SK-N-SH (cell line): ENCODE measurements at regions not wholly inside any gene's neighbourhood (a gene's known extent, or its start where the extent isn't known, plus 50 kb on each side); places are given as distances from the start of the nearest gene placed in this dataset.

Source experiments
- CTCF ChIA-PET: fragments of 300-600, 350-600 bp; formaldehyde crosslinking; extraction: SDS; loops from one replicate; lab custom pipeline; 2021; lab: Yijun Ruan, JAX
- POLR2A ChIA-PET: fragments of 350-600 bp; sonication (Branson Sonifier 250); formaldehyde crosslinking; extraction: SDS; loops from one replicate; lab custom pipeline; 2020; ENCODE audit warnings: antibody characterized with exemption, inconsistent platforms; lab: Yijun Ruan, JAX
- DNase-seq: peaks from one replicate; pipeline ENCODE4 v3.0.0; 2012
- H2AFZ ChIP-seq: fragments of 200-600 bp; sonication (generic); 2 replicates; pipeline ENCODE4 v1.8.1; 2016; ENCODE audit warnings: antibody characterized with exemption, mild to moderate bottlenecking, low read depth
- H3F3A ChIP-seq: fragments of 200-600 bp; sonication (generic); replicated peaks from 2 replicates; pipeline ENCODE3; 2016; ENCODE audit warnings: antibody characterized with exemption, mild to moderate bottlenecking; ENCODE audit not compliant: insufficient read depth
- H3K27ac ChIP-seq, 2 experiments: fragments of 200-500 bp in 1 of 2; fragments of 200-600 bp in 1 of 2; sonication (Bioruptor generic) in 1 of 2; sonication (generic), shearing (Covaris generic) in 1 of 2; 2 replicates each; pipeline versions ENCODE4 v1.5.1 to v1.6.1; 2014 to 2016; ENCODE audit warnings: low read depth in 2 of 2, inconsistent platforms in 1 of 2, low read length in 1 of 2, mild to moderate bottlenecking in 1 of 2, mixed read lengths in 1 of 2
- H3K27me3 ChIP-seq: fragments of 200-600 bp; sonication (generic), shearing (Covaris generic); 2 replicates; pipeline ENCODE4 v1.6.1; 2016; ENCODE audit warnings: mixed run types; ENCODE audit not compliant: insufficient read depth
- H3K36me3 ChIP-seq, 2 experiments: fragments of 200-500 bp in 1 of 2; fragments of 200-600 bp in 1 of 2; sonication (Bioruptor generic) in 1 of 2; sonication (generic) in 1 of 2; replicated peaks in 1 of 2; 2 replicates each; pipeline versions ENCODE3 to v1.5.1; 2014 to 2016; ENCODE audit warnings: low read length in 1 of 2, mild to moderate bottlenecking in 1 of 2; ENCODE audit not compliant: insufficient read depth in 2 of 2, control insufficient read depth in 1 of 2
- H3K4me1 ChIP-seq, 2 experiments: fragments of 200-500 bp in 1 of 2; fragments of 200-600 bp in 1 of 2; sonication (Bioruptor generic) in 1 of 2; sonication (generic), shearing (Covaris generic) in 1 of 2; 2 replicates each; pipeline versions ENCODE4 v1.5.1 to v1.6.1; 2014 to 2016; ENCODE audit warnings: low read depth in 1 of 2, low read length in 1 of 2, mixed run types in 1 of 2; ENCODE audit not compliant: insufficient read depth in 2 of 2, control insufficient read depth in 1 of 2
- H3K4me2 ChIP-seq: fragments of 200-600 bp; sonication (generic), shearing (Covaris generic); 2 replicates; pipeline ENCODE4 v1.6.1; 2017; ENCODE audit warnings: mixed run types
- H3K4me3 ChIP-seq, 2 experiments: fragments of 200-500 bp in 1 of 2; fragments of 200-600 bp in 1 of 2; sonication (Bioruptor generic) in 1 of 2; sonication (generic), shearing (Covaris generic) in 1 of 2; 2 replicates each; pipeline versions ENCODE4 v1.5.1 to v1.8.1; 2014 to 2016; ENCODE audit warnings: low read depth in 2 of 2, inconsistent platforms in 1 of 2, low read length in 1 of 2, mild to moderate bottlenecking in 1 of 2, mixed read lengths in 1 of 2, moderate library complexity in 1 of 2
- H3K79me2 ChIP-seq: fragments of 200-600 bp; sonication (generic); 2 replicates; pipeline ENCODE4 v1.8.1; 2017; ENCODE audit warnings: mild to moderate bottlenecking; ENCODE audit not compliant: insufficient read depth
- H3K9ac ChIP-seq: fragments of 200-600 bp; sonication (generic); 2 replicates; pipeline ENCODE4 v1.6.1; 2017; ENCODE audit warnings: mixed run types
- H3K9me2 ChIP-seq: fragments of 200-600 bp; sonication (generic); 2 replicates; pipeline ENCODE4 v1.6.1; 2017; ENCODE audit warnings: mixed run types
- H3K9me3 ChIP-seq: fragments of 200-600 bp; sonication (generic); 2 replicates; pipeline ENCODE4 v1.6.1; 2017; ENCODE audit warnings: mixed run types, mild to moderate bottlenecking, moderate library complexity
- H4K20me1 ChIP-seq: fragments of 200-600 bp; sonication (generic); 2 replicates; pipeline ENCODE4 v1.6.1; 2017; ENCODE audit warnings: mild to moderate bottlenecking, mixed run types; ENCODE audit not compliant: insufficient read depth
- CHD2 ChIP-seq: fragments of 150-350 bp; IDR thresholded peaks from 2 replicates; pipeline ENCODE4 v1.6.1; 2018; ENCODE audit warnings: low read length; ENCODE audit not compliant: partially characterized antibody
- ELF1 ChIP-seq: IDR thresholded peaks from 2 replicates; pipeline ENCODE4 v1.4.0; 2012
- EP300 ChIP-seq, 2 experiments: IDR thresholded peaks; 2 replicates each; pipeline versions ENCODE4 v1.4.0 to v1.6.1; 2012; ENCODE audit warnings: borderline replicate concordance in 1 of 2, low read depth in 1 of 2, low read length in 1 of 2
- FOSL2 ChIP-seq: IDR thresholded peaks from 2 replicates; pipeline ENCODE4 v1.4.0; 2012; ENCODE audit warnings: low read depth, mild to moderate bottlenecking, moderate library complexity, borderline replicate concordance
- FOXJ3 ChIP-seq: sonication (generic); formaldehyde crosslinking; IDR thresholded peaks from 2 replicates; pipeline ENCODE4 v1.5.1; 2020; ENCODE audit warnings: mild to moderate bottlenecking, missing genetic modification reagents
- FOXM1 ChIP-seq: IDR thresholded peaks from 2 replicates; pipeline ENCODE4 v1.4.0; 2012; ENCODE audit warnings: low read depth, mild to moderate bottlenecking
- MEF2A ChIP-seq: IDR thresholded peaks from 2 replicates; pipeline ENCODE4 v1.4.0; 2012; ENCODE audit warnings: low read depth, borderline replicate concordance
- NRF1 ChIP-seq: IDR thresholded peaks from 2 replicates; pipeline ENCODE4 v1.6.1; 2012; ENCODE audit warnings: low read depth, mild to moderate bottlenecking, low read length
- POLR2AphosphoS5 ChIP-seq: IDR thresholded peaks from 2 replicates; pipeline ENCODE4 v1.6.1; 2012; ENCODE audit warnings: low read depth, low read length
- RAD21 ChIP-seq: IDR thresholded peaks from 2 replicates; pipeline ENCODE4 v1.6.1; 2012; ENCODE audit warnings: mild to moderate bottlenecking, low read length
- RCOR1 ChIP-seq: fragments of 150-350 bp; IDR thresholded peaks from 2 replicates; pipeline ENCODE4 v1.6.1; 2017; ENCODE audit warnings: antibody characterized with exemption, low read length
- SIN3A ChIP-seq: IDR thresholded peaks from 2 replicates; pipeline ENCODE4 v1.6.1; 2012; ENCODE audit warnings: low read depth, mild to moderate bottlenecking, low read length, moderate library complexity, borderline replicate concordance
- SMC3 ChIP-seq: IDR thresholded peaks from 2 replicates; pipeline ENCODE4 v1.6.1; 2012; ENCODE audit warnings: low read depth, low read length, improper control_type of control experiment
- TAF1 ChIP-seq: IDR thresholded peaks from 2 replicates; pipeline ENCODE4 v1.6.1; 2012; ENCODE audit warnings: low read depth, mild to moderate bottlenecking, low read length, moderate library complexity, borderline replicate concordance
- TCF12 ChIP-seq: IDR thresholded peaks from 2 replicates; pipeline ENCODE4 v1.4.0; 2012
- YY1 ChIP-seq: IDR thresholded peaks from 2 replicates; pipeline ENCODE4 v1.4.0; 2012; ENCODE audit warnings: low read depth, mild to moderate bottlenecking
- WGBS: methylation state at CpG from one replicate; pipeline ENCODE4 v1.1.6; 2017; ENCODE audit warnings: low lambda C conversion rate; 5-methylcytosine and 5-hydroxymethylcytosine counted together
- TF ChIP-seq, protein P1 (sequence below): IDR thresholded peaks from 2 replicates; pipeline ENCODE4 v1.4.0; 2012; ENCODE audit warnings: low read depth, borderline replicate concordance
- TF ChIP-seq, protein P2 (sequence below): fragments of 150-350 bp; IDR thresholded peaks from 2 replicates; pipeline ENCODE4 v1.6.1; 2016; ENCODE audit warnings: mild to moderate bottlenecking, low read depth, low read length
- TF ChIP-seq, protein P3 (sequence below): IDR thresholded peaks from 2 replicates; pipeline ENCODE4; 2012
- TF ChIP-seq, protein P4 (sequence below): fragments of 200-600 bp; sonication (generic); IDR thresholded peaks from 2 replicates; pipeline ENCODE4 v1.6.1; 2017; ENCODE audit warnings: antibody characterized with exemption, mild to moderate bottlenecking, moderate library complexity

DNA sequence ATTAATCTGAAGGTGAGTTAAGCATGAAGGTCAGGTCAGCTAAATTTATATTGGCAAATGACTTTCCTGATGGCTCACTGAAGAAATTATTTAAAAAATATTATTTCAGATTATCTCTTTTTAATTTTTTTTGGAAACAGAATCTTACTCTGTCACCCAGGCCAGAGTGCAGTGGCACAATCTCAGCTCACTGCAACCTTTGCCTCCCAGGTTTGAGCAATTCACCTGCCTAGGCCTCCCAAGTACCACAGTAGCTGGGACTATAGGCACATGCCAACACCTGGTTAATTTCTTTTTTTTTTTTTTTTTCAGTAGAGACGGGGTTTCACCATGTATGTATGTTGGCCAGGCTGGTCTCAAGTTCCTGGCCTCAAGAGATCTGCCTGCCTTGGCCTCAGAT lies 976.7 kb downstream of the TTLL7 start:
- H3F3A ChIP-seq: no peaks in the 10 kb centered on the region
- H3K9me3 ChIP-seq: no peaks in the 10 kb centered on the region; the same call in 1 of the 2 replicates
- H3K4me3 ChIP-seq: no peak overlapping the region
- H3K27me3 ChIP-seq: no peaks in the 10 kb centered on the region
- no peak overlapping the region for H3K4me2 ChIP-seq
- H4K20me1 ChIP-seq: no peaks in the 10 kb centered on the region
- H3K36me3 ChIP-seq: no peaks in the 10 kb centered on the region
- H3K4me1 ChIP-seq: peaks cover 0 to 2% of the 10 kb centered on the region in 2 experiments; a peak in 2 of 4 replicates
- H2AFZ ChIP-seq: no peak overlapping the region
- H3K79me2 ChIP-seq: no peaks in the 10 kb centered on the region
- no peak overlapping the region for H3K27ac ChIP-seq
- WGBS: 45% methylated on average over 1 of the region's 1 CpG
- DNase-seq: no peak
- ChIA-PET POLR2A (no interaction called here), CTCF (no interaction called here)
- H3K9me2 ChIP-seq: no peaks in the 10 kb centered on the region
- no peak overlapping the region for H3K9ac ChIP-seq
- TF ChIP-seq SIN3A: no peak
- TF ChIP-seq TAF1: no peak
- no peak for TF ChIP-seq ELF1
- TF ChIP-seq FOXJ3 (CRISPR knock-in tag): no peak
- no peak for TF ChIP-seq TCF12
- TF ChIP-seq FOXM1: no peak
- TF ChIP-seq, protein P1, sequence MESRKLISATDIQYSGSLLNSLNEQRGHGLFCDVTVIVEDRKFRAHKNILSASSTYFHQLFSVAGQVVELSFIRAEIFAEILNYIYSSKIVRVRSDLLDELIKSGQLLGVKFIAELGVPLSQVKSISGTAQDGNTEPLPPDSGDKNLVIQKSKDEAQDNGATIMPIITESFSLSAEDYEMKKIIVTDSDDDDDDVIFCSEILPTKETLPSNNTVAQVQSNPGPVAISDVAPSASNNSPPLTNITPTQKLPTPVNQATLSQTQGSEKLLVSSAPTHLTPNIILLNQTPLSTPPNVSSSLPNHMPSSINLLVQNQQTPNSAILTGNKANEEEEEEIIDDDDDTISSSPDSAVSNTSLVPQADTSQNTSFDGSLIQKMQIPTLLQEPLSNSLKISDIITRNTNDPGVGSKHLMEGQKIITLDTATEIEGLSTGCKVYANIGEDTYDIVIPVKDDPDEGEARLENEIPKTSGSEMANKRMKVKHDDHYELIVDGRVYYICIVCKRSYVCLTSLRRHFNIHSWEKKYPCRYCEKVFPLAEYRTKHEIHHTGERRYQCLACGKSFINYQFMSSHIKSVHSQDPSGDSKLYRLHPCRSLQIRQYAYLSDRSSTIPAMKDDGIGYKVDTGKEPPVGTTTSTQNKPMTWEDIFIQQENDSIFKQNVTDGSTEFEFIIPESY: no peak
- TF ChIP-seq POLR2AphosphoS5: no peak
- TF ChIP-seq, protein P2, sequence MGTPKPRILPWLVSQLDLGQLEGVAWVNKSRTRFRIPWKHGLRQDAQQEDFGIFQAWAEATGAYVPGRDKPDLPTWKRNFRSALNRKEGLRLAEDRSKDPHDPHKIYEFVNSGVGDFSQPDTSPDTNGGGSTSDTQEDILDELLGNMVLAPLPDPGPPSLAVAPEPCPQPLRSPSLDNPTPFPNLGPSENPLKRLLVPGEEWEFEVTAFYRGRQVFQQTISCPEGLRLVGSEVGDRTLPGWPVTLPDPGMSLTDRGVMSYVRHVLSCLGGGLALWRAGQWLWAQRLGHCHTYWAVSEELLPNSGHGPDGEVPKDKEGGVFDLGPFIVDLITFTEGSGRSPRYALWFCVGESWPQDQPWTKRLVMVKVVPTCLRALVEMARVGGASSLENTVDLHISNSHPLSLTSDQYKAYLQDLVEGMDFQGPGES: no peak
- no peak for TF ChIP-seq RAD21
- no peak for TF ChIP-seq EP300 (IDR thresholded peaks at IDR 0.05; ENCODE audit: borderline replicate concordance in 1 of 2, low read depth in 1 of 2, low read length in 1 of 2)
- no peak for TF ChIP-seq RCOR1
- no peak for TF ChIP-seq YY1
- TF ChIP-seq, protein P3, sequence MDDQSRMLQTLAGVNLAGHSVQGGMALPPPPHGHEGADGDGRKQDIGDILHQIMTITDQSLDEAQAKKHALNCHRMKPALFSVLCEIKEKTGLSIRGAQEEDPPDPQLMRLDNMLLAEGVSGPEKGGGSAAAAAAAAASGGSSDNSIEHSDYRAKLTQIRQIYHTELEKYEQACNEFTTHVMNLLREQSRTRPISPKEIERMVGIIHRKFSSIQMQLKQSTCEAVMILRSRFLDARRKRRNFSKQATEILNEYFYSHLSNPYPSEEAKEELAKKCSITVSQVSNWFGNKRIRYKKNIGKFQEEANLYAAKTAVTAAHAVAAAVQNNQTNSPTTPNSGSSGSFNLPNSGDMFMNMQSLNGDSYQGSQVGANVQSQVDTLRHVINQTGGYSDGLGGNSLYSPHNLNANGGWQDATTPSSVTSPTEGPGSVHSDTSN: no peak
- no peak for TF ChIP-seq SMC3
- no peak for TF ChIP-seq NRF1
- TF ChIP-seq, protein P4, sequence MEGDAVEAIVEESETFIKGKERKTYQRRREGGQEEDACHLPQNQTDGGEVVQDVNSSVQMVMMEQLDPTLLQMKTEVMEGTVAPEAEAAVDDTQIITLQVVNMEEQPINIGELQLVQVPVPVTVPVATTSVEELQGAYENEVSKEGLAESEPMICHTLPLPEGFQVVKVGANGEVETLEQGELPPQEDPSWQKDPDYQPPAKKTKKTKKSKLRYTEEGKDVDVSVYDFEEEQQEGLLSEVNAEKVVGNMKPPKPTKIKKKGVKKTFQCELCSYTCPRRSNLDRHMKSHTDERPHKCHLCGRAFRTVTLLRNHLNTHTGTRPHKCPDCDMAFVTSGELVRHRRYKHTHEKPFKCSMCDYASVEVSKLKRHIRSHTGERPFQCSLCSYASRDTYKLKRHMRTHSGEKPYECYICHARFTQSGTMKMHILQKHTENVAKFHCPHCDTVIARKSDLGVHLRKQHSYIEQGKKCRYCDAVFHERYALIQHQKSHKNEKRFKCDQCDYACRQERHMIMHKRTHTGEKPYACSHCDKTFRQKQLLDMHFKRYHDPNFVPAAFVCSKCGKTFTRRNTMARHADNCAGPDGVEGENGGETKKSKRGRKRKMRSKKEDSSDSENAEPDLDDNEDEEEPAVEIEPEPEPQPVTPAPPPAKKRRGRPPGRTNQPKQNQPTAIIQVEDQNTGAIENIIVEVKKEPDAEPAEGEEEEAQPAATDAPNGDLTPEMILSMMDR: no peak
- no peak for TF ChIP-seq CHD2
- no peak for TF ChIP-seq MEF2A
- no peak for TF ChIP-seq FOSL2
